ENCODE measurements at regions not wholly inside any gene's neighbourhood (a gene's known extent, or its start where the extent isn't known, plus 50 kb on each side); places are given as distances from the start of the nearest gene placed in this dataset.

DNA sequence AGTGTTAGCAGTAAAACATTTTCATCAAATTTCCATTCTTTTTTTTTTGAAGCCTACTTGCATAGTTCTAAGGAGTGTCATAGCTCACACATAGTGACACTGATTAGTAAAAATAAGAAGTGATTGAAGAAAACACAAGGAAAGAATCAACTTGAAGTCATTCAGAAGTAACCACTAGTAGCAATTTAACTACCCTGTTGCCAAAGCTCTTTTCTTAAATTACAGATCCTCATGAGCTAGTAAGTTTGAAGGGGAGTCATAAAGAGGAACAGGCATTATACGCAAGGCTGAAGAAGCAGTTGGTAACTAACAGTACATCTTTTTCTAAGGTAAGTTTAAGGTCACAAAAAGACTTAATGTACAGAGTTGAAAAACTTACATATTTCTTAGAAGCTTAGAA is 332.2 kb downstream of the CHRM3 start:
- CTCF ChIA-PET = no interaction called here
- BruUV-seq (replicated peaks) = no TSS peak
- Histone ChIP-seq H3K9me3 (ENCODE audit: low read depth, low read length, poor library complexity, severe bottlenecking) (no peaks in the 10 kb centered on the region), H3K27me3 (replicated peaks; ENCODE audit: insufficient read depth, low read depth, low read length, poor library complexity) (no peaks in the 10 kb centered on the region), H3K4me3 (ENCODE audit: low read depth, low read length, poor library complexity, severe bottlenecking) (no peak overlapping the region), H3K36me3 (ENCODE audit: insufficient read depth, low read length, poor library complexity, severe bottlenecking) (no peaks in the 10 kb centered on the region), H3K27ac (ENCODE audit: low read depth, low read length, poor library complexity, severe bottlenecking) (no peak overlapping the region), H3K4me1 (ENCODE audit: insufficient read depth, low read length, poor library complexity, severe bottlenecking) (no peaks in the 10 kb centered on the region)
- intact Hi-C loops (cut with micrococcal nuclease; ENCODE audit: unreplicated experiment) = no loop called here
- no peak for DNase-seq (ENCODE audit: low spot score)
- POLR2A ChIA-PET (ENCODE audit: low non-redundant PET) = no interaction called here
- TF ChIP-seq, protein P1, sequence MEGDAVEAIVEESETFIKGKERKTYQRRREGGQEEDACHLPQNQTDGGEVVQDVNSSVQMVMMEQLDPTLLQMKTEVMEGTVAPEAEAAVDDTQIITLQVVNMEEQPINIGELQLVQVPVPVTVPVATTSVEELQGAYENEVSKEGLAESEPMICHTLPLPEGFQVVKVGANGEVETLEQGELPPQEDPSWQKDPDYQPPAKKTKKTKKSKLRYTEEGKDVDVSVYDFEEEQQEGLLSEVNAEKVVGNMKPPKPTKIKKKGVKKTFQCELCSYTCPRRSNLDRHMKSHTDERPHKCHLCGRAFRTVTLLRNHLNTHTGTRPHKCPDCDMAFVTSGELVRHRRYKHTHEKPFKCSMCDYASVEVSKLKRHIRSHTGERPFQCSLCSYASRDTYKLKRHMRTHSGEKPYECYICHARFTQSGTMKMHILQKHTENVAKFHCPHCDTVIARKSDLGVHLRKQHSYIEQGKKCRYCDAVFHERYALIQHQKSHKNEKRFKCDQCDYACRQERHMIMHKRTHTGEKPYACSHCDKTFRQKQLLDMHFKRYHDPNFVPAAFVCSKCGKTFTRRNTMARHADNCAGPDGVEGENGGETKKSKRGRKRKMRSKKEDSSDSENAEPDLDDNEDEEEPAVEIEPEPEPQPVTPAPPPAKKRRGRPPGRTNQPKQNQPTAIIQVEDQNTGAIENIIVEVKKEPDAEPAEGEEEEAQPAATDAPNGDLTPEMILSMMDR (conservative IDR thresholded peaks at IDR 0.05; ENCODE audit: low read depth, low read length) = no peak
- TF ChIP-seq EZH2 (IDR thresholded peaks at IDR 0.05; ENCODE audit: borderline replicate concordance, low read depth, low read length, poor library complexity, severe bottlenecking) = no peak

DNA sequence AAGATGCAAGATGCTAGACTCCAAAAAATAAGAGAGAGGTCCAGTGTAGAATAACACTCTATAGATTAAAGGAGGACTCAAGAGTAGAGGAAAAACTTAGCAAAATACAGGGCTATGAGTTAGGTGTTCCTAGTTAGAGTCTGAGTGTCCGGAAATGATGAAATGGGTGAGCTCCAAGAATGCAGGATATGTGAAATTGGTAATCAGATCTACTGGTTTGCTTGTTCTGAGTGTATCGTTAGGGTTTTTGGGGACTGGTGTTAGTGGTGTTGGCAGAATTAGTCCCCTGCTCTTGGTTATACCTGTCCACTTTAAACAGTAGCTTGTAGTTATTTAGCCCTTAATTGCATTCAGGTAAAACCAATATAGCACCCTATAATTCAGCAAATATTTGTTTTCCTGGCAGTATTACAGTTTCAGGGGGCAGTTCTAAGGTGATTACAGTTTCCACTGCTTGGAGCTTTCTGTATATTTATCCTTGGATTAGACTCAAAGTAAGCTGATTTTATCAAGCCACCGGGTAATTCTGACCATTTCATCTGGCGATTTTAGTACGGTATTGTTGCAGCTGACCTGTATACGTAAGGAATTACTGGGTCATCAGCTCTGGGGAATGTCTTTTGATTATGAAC is 332.7 kb downstream of the CHRM3 start:
- H3K27ac ChIP-seq (ENCODE audit: low read depth, low read length, poor library complexity, severe bottlenecking) = no peak overlapping the region
- CTCF ChIA-PET = no interaction called here
- BruUV-seq (replicated peaks) = no TSS peak

GRCh38 chr1:239719642-239720258 is 333.4 kb downstream of the CHRM3 start:
- H3K27ac ChIP-seq (ENCODE audit: low read depth, low read length, poor library complexity, severe bottlenecking) = no peak overlapping the region
- ChIA-PET CTCF (no interaction called here), POLR2A (ENCODE audit: low non-redundant PET) (no interaction called here)

More for the DNA sequence above, 332.7 kb downstream of the CHRM3 start:
- no peak for DNase-seq (ENCODE audit: low spot score)
- Histone ChIP-seq H3K27me3 (replicated peaks; ENCODE audit: insufficient read depth, low read depth, low read length, poor library complexity) (no peaks in the 10 kb centered on the region), H3K9me3 (ENCODE audit: low read depth, low read length, poor library complexity, severe bottlenecking) (no peaks in the 10 kb centered on the region), H3K4me1 (ENCODE audit: insufficient read depth, low read length, poor library complexity, severe bottlenecking) (no peaks in the 10 kb centered on the region), H3K36me3 (ENCODE audit: insufficient read depth, low read length, poor library complexity, severe bottlenecking) (no peaks in the 10 kb centered on the region), H3K4me3 (ENCODE audit: low read depth, low read length, poor library complexity, severe bottlenecking) (no peak overlapping the region)
- TF ChIP-seq, protein P1 (conservative IDR thresholded peaks at IDR 0.05; ENCODE audit: low read depth, low read length) = no peak
- no peak for TF ChIP-seq EZH2 (IDR thresholded peaks at IDR 0.05; ENCODE audit: borderline replicate concordance, low read depth, low read length, poor library complexity, severe bottlenecking)
- POLR2A ChIA-PET (ENCODE audit: low non-redundant PET) = no interaction called here
- intact Hi-C loops (cut with micrococcal nuclease; ENCODE audit: unreplicated experiment) = no loop called here

More at GRCh38 chr1:239719642-239720258, 333.4 kb downstream of the CHRM3 start:
- H3K4me1 ChIP-seq (ENCODE audit: insufficient read depth, low read length, poor library complexity, severe bottlenecking) = no peaks in the 10 kb centered on the region
- intact Hi-C loops (cut with micrococcal nuclease; ENCODE audit: unreplicated experiment) = no loop called here
- no peak for DNase-seq (ENCODE audit: low spot score)
- no peaks in the 10 kb centered on the region for H3K9me3 ChIP-seq (ENCODE audit: low read depth, low read length, poor library complexity, severe bottlenecking)
- no TSS peak for BruUV-seq (replicated peaks)
- no peaks in the 10 kb centered on the region for H3K36me3 ChIP-seq (ENCODE audit: insufficient read depth, low read length, poor library complexity, severe bottlenecking)
- H3K4me3 ChIP-seq (ENCODE audit: low read depth, low read length, poor library complexity, severe bottlenecking) = no peak overlapping the region
- TF ChIP-seq EZH2 (IDR thresholded peaks at IDR 0.05; ENCODE audit: borderline replicate concordance, low read depth, low read length, poor library complexity, severe bottlenecking) = no peak
- TF ChIP-seq, protein P1 (conservative IDR thresholded peaks at IDR 0.05; ENCODE audit: low read depth, low read length) = no peak
- no peaks in the 10 kb centered on the region for H3K27me3 ChIP-seq (replicated peaks; ENCODE audit: insufficient read depth, low read depth, low read length, poor library complexity)
